K562 (cell line): ENCODE measurements at regions not wholly inside any gene's neighbourhood (a gene's known extent, or its start where the extent isn't known, plus 50 kb on each side); places are given as distances from the start of the nearest gene placed in this dataset.

Source experiments
- BDP1 ChIP-seq: IDR thresholded peaks from 3 replicates; pipeline ENCODE4 v1.6.1; 2011; ENCODE audit not compliant: insufficient read length, insufficient read depth
- C11orf30 ChIP-seq: fragments of 450-650 bp; IDR thresholded peaks from 2 replicates; pipeline ENCODE4 v1.6.1; 2016; ENCODE audit warnings: low read depth, mild to moderate bottlenecking
- CREB1 ChIP-seq, 2 experiments: sonication (generic) in 1 of 2; formaldehyde crosslinking in 1 of 2; IDR thresholded peaks; 2 replicates each; pipeline versions ENCODE4 v1.6.1 to v1.8.0; 2012 to 2022; ENCODE audit warnings: inconsistent platforms in 1 of 2, mild to moderate bottlenecking in 1 of 2, missing genetic modification reagents in 1 of 2, moderate library complexity in 1 of 2
- E2F1 ChIP-seq: sonication (generic); formaldehyde crosslinking; IDR thresholded peaks from 2 replicates; pipeline ENCODE4 v1.8.1; 2023; ENCODE audit warnings: mild to moderate bottlenecking, missing genetic modification reagents, moderate library complexity
- KDM4B ChIP-seq, 2 experiments: fragments of 450-650 bp in 1 of 2; sonication (generic) in 1 of 2; IDR thresholded peaks; 2 replicates each; pipeline ENCODE4 v1.6.1; 2016 to 2017; ENCODE audit warnings: borderline replicate concordance in 2 of 2, antibody characterized with exemption in 1 of 2, low read depth in 1 of 2, mild to moderate bottlenecking in 1 of 2
- NR1H2 ChIP-seq: sonication (generic); formaldehyde crosslinking; IDR thresholded peaks from 2 replicates; pipeline ENCODE4 v1.4.0; 2020; ENCODE audit warnings: mild to moderate bottlenecking, missing genetic modification reagents
- ZZZ3 ChIP-seq: fragments of 450-650 bp; IDR thresholded peaks from 2 replicates; pipeline ENCODE4 v1.6.1; 2016; ENCODE audit warnings: antibody characterized with exemption, mild to moderate bottlenecking, moderate library complexity
- TF ChIP-seq, protein P1 (sequence below): sonication (generic); formaldehyde crosslinking; IDR thresholded peaks from 2 replicates; pipeline ENCODE4 v1.8.0; 2022; ENCODE audit warnings: mild to moderate bottlenecking, low read depth, missing genetic modification reagents

DNA sequence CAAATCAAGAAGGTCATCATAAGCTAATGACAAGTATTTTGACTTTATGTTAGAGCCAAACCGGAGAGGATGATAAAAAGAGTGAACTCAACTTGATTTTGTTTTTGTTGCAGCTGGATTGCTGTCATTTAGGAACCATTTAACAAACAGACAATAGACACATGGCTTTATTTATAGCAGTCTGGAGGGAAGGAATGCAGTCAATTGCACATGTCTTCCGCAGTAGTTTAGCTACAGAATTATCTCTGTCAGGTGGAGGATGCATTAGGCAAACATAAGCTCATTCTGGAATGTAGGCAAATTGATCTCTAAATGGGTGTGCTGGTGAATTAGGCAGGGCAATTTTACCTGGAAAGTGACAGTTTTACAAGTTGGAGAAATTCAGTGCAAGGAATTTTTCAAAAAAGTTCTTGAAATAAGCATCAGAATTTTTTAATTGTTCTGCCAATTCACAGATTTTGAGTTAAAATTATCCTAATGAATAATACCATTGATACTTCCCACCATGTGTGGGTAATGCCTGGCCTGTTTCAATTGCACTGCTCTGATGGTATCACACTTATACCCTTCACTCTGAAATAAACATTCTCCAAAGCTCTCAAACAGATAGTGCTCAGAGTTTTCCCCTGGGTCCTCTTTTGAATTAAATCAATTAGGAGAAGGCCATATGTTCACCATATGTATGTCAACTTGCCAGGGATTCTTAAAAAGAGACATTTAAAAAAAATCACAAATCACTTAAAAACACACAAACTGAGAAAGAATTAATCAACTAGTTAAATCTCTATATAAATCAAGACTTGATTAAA, 318.3 kb downstream of the NDFIP2 start:
- TF ChIP-seq ZZZ3 (no peak), CREB1 (IDR thresholded peaks at IDR 0.05) (no peak), CREB1 (CRISPR knock-in tag; IDR thresholded peaks at IDR 0.05) (no peak), KDM4B (IDR thresholded peaks at IDR 0.05; ENCODE audit: borderline replicate concordance in 2 of 2, low read depth in 1 of 2) (no peak), NR1H2 (CRISPR knock-in tag) (no peak), E2F1 (CRISPR knock-in tag) (no peak), C11orf30 (no peak), BDP1 (no peak)
- TF ChIP-seq, protein P1, sequence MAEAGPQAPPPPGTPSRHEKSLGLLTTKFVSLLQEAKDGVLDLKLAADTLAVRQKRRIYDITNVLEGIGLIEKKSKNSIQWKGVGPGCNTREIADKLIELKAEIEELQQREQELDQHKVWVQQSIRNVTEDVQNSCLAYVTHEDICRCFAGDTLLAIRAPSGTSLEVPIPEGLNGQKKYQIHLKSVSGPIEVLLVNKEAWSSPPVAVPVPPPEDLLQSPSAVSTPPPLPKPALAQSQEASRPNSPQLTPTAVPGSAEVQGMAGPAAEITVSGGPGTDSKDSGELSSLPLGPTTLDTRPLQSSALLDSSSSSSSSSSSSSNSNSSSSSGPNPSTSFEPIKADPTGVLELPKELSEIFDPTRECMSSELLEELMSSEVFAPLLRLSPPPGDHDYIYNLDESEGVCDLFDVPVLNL (CRISPR knock-in tag), result no peak
